ENCODE measurements at regions not wholly inside any gene's neighbourhood (a gene's known extent, or its start where the extent isn't known, plus 50 kb on each side); places are given as distances from the start of the nearest gene placed in this dataset.

- DNase-seq = no peak
These were observed 207.9 kb upstream of the SALL3 start for GRCh38 chr18:78771496-78772359.

- no peak for DNase-seq
These were observed 207.0 kb upstream of the SALL3 start for GRCh38 chr18:78772360-78773302.

- DNase-seq = no peak
These were observed 206.3 kb upstream of the SALL3 start for GRCh38 chr18:78773303-78773755.

GRCh38 chr18:78773819-78774218, 205.8 kb upstream of the SALL3 start:
- no peak for DNase-seq

GRCh38 chr18:78774741-78775141, 204.9 kb upstream of the SALL3 start:
- DNase-seq = no peak

- DNase-seq = no peak
These were observed 203.5 kb upstream of the SALL3 start for GRCh38 chr18:78776151-78776550.

GRCh38 chr18:78776706-78777285, 202.8 kb upstream of the SALL3 start:
- DNase-seq = no peak

GRCh38 chr18:78777992-78778391, 201.6 kb upstream of the SALL3 start:
- no peak for DNase-seq

GRCh38 chr18:78778651-78779050, 201.0 kb upstream of the SALL3 start:
- no peak for DNase-seq

- DNase-seq = no peak
These were observed 199.5 kb upstream of the SALL3 start for GRCh38 chr18:78779996-78780718.

- no peak for DNase-seq
These were observed 198.7 kb upstream of the SALL3 start for GRCh38 chr18:78780719-78781600.

- no peak for DNase-seq
These were observed 198.0 kb upstream of the SALL3 start for GRCh38 chr18:78781601-78781960.

- DNase-seq = no peak
These were observed 196.6 kb upstream of the SALL3 start for GRCh38 chr18:78782951-78783563.

- no peak for DNase-seq
These were observed 196.1 kb upstream of the SALL3 start for GRCh38 chr18:78783564-78783960.

- DNase-seq = no peak
These were observed 194.8 kb upstream of the SALL3 start for GRCh38 chr18:78784861-78785260.

GRCh38 chr18:78785706-78786105, 193.9 kb upstream of the SALL3 start:
- no peak for DNase-seq

GRCh38 chr18:78786776-78787175, 192.8 kb upstream of the SALL3 start:
- no peak for DNase-seq

GRCh38 chr18:78787751-78788150, 191.9 kb upstream of the SALL3 start:
- DNase-seq = no peak

GRCh38 chr18:78788161-78788560, 191.5 kb upstream of the SALL3 start:
- DNase-seq = no peak

GRCh38 chr18:78789850-78790249, 189.8 kb upstream of the SALL3 start:
- no peak for DNase-seq

- no peak for DNase-seq
These were observed 189.1 kb upstream of the SALL3 start for GRCh38 chr18:78790511-78790910.
